ENCODE measurements at regions not wholly inside any gene's neighbourhood (a gene's known extent, or its start where the extent isn't known, plus 50 kb on each side); places are given as distances from the start of the nearest gene placed in this dataset.

- intact Hi-C loops (cut with DNase I): no loop called here
- 54 to 63% (median 58%) methylated on average over 1 of the region's 1 CpG for WGBS, 4 donors
Measured at GRCh38 chr7:124284937-124285336, 252.1 kb upstream of the TMEM229A start.

GRCh38 chr7:124276005-124276622, 243.2 kb upstream of the TMEM229A start:
- intact Hi-C loops (cut with DNase I): no loop called here
- Histone ChIP-seq H3K9me3 (no peaks in the 10 kb centered on the region), H3K27me3 (no peaks in the 10 kb centered on the region), H3K36me3 (no peaks in the 10 kb centered on the region), H3K4me1 (no peaks in the 10 kb centered on the region), H3K4me3 (no peak overlapping the region), H3K27ac (no peak overlapping the region)
- no peak for TF ChIP-seq POLR2A (IDR thresholded peaks at IDR 0.05)
- TF ChIP-seq, protein P1, sequence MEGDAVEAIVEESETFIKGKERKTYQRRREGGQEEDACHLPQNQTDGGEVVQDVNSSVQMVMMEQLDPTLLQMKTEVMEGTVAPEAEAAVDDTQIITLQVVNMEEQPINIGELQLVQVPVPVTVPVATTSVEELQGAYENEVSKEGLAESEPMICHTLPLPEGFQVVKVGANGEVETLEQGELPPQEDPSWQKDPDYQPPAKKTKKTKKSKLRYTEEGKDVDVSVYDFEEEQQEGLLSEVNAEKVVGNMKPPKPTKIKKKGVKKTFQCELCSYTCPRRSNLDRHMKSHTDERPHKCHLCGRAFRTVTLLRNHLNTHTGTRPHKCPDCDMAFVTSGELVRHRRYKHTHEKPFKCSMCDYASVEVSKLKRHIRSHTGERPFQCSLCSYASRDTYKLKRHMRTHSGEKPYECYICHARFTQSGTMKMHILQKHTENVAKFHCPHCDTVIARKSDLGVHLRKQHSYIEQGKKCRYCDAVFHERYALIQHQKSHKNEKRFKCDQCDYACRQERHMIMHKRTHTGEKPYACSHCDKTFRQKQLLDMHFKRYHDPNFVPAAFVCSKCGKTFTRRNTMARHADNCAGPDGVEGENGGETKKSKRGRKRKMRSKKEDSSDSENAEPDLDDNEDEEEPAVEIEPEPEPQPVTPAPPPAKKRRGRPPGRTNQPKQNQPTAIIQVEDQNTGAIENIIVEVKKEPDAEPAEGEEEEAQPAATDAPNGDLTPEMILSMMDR (IDR thresholded peaks at IDR 0.05): peak in 6 of 12 donors; percentile 17 to 41 (median 30)
- no peak for DNase-seq
- WGBS, 4 donors: 61 to 72% (median 69%) methylated on average over 3 of the region's 3 CpGs
- ATAC-seq: peak in 1 of 4 donors; percentile 36

More at GRCh38 chr7:124284937-124285336, 252.1 kb upstream of the TMEM229A start:
- H3K4me3 ChIP-seq: no peak overlapping the region
- peaks cover 0 to 2% (median 0%) of the 10 kb centered on the region in 12 donors for H3K9me3 ChIP-seq
- TF ChIP-seq POLR2A (IDR thresholded peaks at IDR 0.05): no peak
- TF ChIP-seq, protein P1 (IDR thresholded peaks at IDR 0.05): no peak
- H3K4me1 ChIP-seq: no peaks in the 10 kb centered on the region
- H3K27me3 ChIP-seq: no peaks in the 10 kb centered on the region
- no peak overlapping the region for H3K27ac ChIP-seq
- DNase-seq (no peak), ATAC-seq (no peak)
- no peaks in the 10 kb centered on the region for H3K36me3 ChIP-seq

DNA sequence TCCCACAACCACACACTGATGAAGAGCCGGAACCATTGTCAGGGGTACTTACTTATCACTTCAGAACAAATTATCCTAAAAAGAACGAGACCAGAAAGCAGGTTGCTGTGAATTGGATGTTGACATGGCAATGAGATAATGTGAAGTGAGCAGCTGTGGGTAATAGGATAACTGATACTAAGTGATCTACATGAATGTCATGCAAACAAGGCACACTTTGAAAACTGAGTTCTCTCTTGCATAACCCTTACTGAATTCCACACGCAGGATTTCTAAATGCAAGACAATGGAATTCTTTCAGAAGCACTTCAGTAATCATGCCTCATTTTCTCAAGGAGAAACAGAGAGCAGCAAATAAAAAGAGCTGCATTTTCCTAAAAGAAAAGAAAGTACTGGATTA, 242.5 kb upstream of the TMEM229A start:
- no peaks in the 10 kb centered on the region for H3K9me3 ChIP-seq
- intact Hi-C loops (cut with DNase I): no loop called here
- H3K27ac ChIP-seq: no peak overlapping the region
- H3K4me3 ChIP-seq: no peak overlapping the region
- 16 to 28% (median 18%) methylated on average over 3 of the region's 3 CpGs for WGBS, 4 donors
- no peak for DNase-seq
- ATAC-seq: no peak
- no peaks in the 10 kb centered on the region for H3K4me1 ChIP-seq
- no peaks in the 10 kb centered on the region for H3K36me3 ChIP-seq
- H3K27me3 ChIP-seq: no peaks in the 10 kb centered on the region
- TF ChIP-seq POLR2A (IDR thresholded peaks at IDR 0.05): no peak
- TF ChIP-seq, protein P1 (IDR thresholded peaks at IDR 0.05): no peak

GRCh38 chr7:124269774-124270173, 236.9 kb upstream of the TMEM229A start:
- TF ChIP-seq, protein P1 (IDR thresholded peaks at IDR 0.05): no peak
- H3K27me3 ChIP-seq: no peaks in the 10 kb centered on the region
- ATAC-seq: no peak
- no peaks in the 10 kb centered on the region for H3K4me1 ChIP-seq
- no peaks in the 10 kb centered on the region for H3K9me3 ChIP-seq
- H3K27ac ChIP-seq: no peak overlapping the region
- intact Hi-C loops (cut with DNase I): no loop called here
- H3K36me3 ChIP-seq: no peaks in the 10 kb centered on the region
- H3K4me3 ChIP-seq: no peak overlapping the region
- no peak for DNase-seq
